GM21528 (cell line): ENCODE measurements at regions not wholly inside any gene's neighbourhood (a gene's known extent, or its start where the extent isn't known, plus 50 kb on each side); places are given as distances from the start of the nearest gene placed in this dataset.
A peak's percentile ranks its signal among the peaks of the same experiment; 100 is the strongest.

Experiments used
- ATAC-seq: cut with Tn5 transposase; IDR thresholded peaks from one replicate; pipeline ENCODE4 v1.9.1; 2021; ENCODE audit warnings: mild to moderate bottlenecking, moderate library complexity; ENCODE audit not compliant: unreplicated experiment, low FRiP score

GRCh38 chr10:4671451-4672145, 154.4 kb upstream of the AKR1E2 start:
- ATAC-seq = no peak

- no peak for ATAC-seq
Observed at GRCh38 chr10:4670737-4671136, 155.3 kb upstream of the AKR1E2 start.

DNA sequence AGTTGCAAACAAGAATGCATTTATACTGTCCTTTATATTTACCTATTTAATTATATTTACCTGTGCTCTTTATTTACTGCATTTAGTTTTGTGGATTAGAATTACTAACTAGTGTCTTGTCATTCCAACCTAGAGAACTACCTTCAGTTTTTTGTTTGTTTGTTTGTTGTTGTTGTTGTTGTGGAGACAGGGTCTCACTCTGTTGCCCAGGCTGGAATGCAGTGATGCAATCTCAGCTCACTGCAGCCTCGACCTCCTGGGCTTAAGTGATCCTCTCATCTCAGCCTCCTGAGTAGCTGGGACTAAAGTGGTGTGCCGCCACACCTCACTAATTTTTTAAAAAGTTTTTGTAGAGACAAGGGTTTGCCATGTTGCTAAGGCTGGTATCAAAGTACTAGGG, 156.4 kb upstream of the AKR1E2 start:
- ATAC-seq = no peak

DNA sequence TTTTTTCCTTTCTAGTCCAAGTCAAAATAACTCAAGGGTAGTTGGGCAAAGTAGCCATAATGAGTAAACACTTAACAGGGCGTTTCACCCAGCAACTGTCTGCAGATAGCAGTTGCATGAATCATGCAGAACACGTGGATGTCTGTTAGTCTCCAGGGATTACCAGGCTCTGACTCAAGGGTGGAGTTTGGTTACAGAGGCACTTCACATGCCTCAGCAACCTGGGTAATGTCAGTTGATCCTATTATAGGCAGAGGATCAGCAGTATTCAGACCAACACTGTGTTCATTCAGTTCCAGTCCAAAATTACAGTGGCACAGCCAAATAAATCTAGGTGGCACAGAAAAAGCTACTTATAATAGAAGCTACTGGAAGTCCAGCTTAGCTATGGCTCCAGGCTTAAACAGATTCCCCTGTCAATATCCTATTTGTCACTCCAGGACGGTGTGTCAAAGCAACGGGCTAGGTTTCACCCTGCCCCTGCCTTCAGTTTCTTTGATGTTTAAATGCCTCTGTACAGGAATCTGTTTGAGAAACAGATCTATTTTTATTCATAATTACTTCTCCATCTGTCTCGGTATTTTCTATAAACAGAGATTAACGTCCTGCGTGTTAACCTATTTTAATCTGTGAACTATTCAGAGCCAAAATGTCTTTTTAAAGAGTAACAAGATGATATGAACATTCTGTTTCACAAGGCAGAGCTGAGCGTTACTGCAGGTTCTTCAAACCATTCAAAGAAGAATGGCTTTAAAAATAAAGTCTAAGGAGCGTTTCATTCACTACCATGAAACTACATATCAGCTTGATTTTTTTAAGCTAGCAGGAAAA, 162.6 kb upstream of the AKR1E2 start:
- peak; percentile 72 for ATAC-seq

- no peak for ATAC-seq
Observed at GRCh38 chr10:4662576-4663161, 163.3 kb upstream of the AKR1E2 start.

- no peak for ATAC-seq
Observed at GRCh38 chr10:4661511-4662255, 164.3 kb upstream of the AKR1E2 start.

DNA sequence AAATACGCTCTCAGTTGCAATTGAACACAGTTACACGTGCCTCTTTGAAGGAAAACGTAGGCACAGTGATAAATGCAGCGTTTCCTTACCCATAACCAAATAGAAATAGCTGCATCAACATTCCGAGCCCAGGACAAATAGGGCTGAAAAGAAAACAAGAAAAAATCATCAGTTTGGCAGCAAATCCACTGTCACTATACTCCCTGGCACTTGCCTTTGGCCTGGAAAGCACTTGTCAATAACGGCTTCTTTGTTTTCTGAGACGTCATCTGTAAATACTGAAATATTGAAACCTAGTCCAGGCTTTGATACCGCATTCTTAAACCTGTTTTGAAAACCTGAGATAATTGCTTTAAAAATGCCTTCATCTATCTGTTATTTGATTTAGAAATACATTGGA, 167.2 kb upstream of the AKR1E2 start:
- no peak for ATAC-seq

DNA sequence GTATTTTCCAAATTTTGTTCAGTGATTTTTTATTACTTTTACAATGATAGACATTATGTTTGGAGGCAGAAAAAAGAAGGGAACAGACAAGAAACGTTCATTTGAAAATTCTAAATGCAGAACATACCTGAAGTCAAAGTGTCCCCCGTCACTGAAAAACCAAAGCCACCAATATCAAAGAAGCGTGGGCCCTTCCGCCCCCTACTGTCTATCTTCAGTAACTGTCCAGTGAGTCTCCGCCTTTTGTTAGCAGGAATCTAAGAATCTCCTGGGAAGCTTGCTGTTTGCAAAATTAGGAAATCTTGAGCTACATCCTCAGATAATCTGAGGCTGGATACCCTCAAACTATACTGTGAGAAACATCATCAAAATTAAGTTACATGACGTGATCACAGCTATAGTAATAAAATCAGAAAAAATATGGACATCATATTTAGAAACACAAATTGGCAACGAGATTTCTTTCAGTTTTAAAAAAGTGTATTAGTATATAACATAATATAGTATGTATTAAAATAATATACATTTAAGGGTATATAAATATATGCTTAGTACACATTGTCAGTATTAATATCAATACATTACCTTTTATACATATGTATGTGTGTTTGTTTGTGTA, 169.3 kb upstream of the AKR1E2 start:
- no peak for ATAC-seq

DNA sequence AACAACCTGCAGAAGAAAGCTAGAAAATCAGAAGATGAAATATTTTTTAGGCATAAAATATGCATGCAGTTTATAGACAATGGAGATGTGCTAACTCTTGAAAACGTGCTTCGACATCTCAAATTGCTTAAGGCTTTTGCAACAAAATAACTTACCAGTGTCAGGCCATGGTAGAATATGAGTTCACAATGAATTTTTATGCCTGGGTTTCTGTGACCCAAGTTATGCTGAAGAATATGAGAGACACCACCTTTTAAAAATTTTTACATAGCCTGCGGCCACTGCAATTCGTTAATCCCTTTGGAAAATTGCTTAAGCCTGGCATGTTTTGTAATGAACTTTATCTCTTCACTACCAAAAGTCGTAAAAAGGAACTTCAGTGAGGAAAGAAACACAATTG, 170.1 kb upstream of the AKR1E2 start:
- no peak for ATAC-seq

GRCh38 chr10:4655406-4655805, 170.6 kb upstream of the AKR1E2 start:
- ATAC-seq = no peak

DNA sequence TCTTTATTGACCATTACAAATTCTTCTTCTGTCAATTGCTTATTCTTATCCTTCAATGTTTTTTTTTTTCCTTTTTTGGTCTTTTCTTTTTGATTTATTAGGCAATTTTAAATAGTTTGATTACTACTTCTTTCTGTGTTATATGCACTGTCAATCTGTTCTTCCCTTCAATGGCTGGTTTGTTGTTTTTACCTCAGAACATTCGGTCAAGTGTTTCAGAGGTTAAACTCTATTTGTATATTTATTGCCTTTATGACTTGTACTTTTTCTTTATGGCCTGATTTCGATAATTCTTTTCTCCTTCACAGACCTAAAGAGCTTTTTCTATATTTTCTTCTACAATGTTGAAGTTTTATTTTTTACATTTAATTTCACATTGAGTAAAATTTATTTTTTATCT, 171.5 kb upstream of the AKR1E2 start:
- ATAC-seq = no peak

GRCh38 chr10:4653160-4653559, 172.8 kb upstream of the AKR1E2 start:
- ATAC-seq = no peak

GRCh38 chr10:4652111-4653010, 173.6 kb upstream of the AKR1E2 start:
- peak; percentile 78 for ATAC-seq

DNA sequence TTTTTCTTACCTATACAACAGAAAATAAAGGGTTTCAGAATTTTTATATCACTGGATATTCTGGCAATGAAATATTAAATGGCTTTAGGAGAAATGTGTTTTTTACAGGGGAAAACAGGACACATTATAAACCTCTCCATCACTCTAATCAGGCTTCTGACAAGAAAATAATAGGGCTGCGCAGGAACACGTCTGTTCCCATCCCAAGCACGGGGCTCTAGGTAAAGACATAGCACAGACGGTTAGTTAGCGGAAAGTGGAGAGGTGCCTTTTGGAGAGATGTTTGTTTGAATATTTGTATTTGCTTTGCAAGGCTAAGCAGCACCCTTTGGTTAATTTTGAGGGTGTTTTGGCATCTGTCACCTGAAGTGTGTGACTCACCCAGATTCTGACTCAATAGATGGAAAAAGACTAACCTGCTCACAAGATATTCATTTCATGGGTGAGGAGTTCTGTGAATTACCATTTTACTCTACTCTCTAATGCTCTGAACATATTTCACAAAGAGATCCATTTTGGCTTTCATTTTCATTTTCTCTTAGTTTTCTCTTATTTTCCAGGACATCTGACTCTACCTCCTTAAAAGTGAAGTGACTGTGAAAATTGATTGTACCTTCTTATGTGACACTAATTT, 174.5 kb upstream of the AKR1E2 start:
- no peak for ATAC-seq

DNA sequence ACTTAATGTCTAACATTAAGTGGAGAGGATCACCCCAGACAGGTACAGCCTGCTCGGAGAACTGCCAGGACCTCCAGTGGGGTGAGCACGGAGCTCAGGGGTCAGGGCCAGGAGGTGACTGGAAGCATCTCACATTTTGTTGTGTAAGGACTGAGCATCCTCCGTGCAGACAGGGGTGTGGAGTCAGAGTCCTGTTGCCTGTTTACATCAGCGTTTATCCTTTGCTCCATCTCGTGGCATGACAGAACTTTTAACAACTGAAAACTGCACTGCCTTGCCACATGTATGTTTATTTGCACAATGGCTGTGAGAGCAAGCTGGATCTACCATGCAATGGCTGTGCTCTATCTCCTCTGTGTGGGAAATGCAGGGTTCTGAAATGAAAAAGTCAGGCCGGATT, 175.4 kb upstream of the AKR1E2 start:
- no peak for ATAC-seq

- ATAC-seq = no peak
Observed at GRCh38 chr10:4649886-4650508, 176.0 kb upstream of the AKR1E2 start.

DNA sequence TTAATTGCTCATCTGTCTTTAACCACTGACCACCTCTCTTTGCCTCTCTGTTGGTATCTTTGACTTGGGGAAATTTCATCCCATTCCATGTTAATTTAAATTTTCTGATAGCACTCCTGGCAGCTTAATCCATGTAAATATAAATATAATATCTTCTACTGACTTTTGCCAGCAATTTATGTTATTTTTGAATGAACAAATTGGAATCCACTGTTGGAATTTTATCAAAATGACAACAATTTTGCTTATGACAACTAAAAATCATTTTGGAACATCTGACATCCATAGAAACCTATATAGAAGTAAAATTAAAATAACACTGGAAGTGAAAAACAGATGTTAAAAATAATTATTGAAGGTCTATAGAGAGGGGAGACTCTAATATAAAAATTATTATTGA, 176.5 kb upstream of the AKR1E2 start:
- no peak for ATAC-seq

DNA sequence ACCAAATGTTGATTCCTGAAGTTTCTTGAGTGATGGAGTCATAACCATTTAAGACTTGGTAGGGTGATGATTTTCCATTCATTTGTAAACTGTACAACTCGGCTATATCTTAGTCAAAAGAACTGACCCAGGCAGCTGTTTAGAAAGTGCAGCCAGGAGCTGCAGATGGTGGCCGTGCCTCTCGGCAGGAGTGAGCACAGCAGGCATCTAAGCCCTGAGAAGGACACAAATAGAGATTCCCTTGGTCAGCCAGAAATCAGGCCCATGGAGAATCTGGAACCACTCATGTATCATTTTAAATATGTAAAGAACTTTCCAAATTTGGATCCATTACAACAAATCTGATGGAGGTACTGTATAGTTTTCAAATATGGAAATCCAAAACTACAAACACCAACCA, 177.0 kb upstream of the AKR1E2 start:
- ATAC-seq = no peak
